ENCODE measurements at regions not wholly inside any gene's neighbourhood (a gene's known extent, or its start where the extent isn't known, plus 50 kb on each side); places are given as distances from the start of the nearest gene placed in this dataset.

DNA sequence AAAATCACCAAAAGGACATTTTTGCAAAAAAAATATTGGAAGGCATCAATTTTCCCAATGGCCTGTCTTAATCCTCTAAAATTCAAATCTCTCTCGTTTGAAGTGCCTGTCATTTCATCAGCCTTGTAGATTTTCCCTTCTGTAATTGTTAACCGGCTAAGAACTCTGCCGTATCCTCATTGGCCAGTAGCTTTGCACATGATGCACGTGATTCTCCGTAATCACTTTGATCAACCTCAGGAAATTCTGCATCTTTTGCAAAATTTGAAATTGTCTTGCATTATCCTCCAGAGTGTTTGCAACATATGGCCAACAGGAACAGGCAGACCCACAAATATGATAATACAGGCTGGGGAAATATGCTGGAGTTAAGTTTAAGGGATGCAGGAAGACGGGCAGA is 184.2 kb upstream of the RPL38 start:
- Mint-ChIP-seq H3K27me3 (ENCODE audit: insufficient read depth, unreplicated experiment) (peaks cover 100% of the 10 kb centered on the region), H3K4me1 (ENCODE audit: insufficient read depth, unreplicated experiment) (no peaks in the 10 kb centered on the region), H3K4me3 (ENCODE audit: unreplicated experiment) (no peak overlapping the region), H3K27ac (ENCODE audit: low read depth, unreplicated experiment) (no peak overlapping the region), H3K36me3 (ENCODE audit: insufficient read depth, unreplicated experiment) (no peaks in the 10 kb centered on the region), H3K9me3 (ENCODE audit: unreplicated experiment) (no peaks in the 10 kb centered on the region)
- BruUV-seq (replicated peaks) = no TSS peak
- intact Hi-C loops (cut with micrococcal nuclease) = no loop called here
- TF ChIP-seq CTCF (IDR thresholded peaks at IDR 0.05; ENCODE audit: unreplicated experiment) = no peak
- ChIA-PET CTCF (interaction anchor here (0.7 kb wide), 1 partner anchor 1367 kb away, joined by 3 read pairs; no protein-coding TSS in a partner anchor), POLR2A (no interaction called here)
- no peak for DNase-seq (ENCODE audit: unreplicated experiment)

DNA sequence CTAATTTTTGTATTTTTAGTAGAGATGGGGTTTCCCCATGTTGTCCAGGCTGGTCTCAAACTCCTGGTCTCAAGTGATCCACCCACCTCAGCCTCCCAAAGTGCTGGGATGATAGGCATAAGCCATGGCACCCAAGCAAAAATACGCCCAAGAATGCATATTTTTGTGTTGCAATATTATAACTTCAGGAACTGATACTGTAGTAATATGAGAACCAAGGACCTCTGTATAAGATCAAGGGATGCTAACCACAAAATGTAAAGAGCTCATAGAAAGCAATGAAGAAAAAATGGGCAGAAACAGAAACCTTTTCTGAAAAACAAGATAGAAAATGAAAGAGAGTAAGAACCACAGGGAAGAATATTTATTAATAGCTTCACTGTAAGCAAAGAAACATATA is 183.6 kb upstream of the RPL38 start:
- no peaks in the 10 kb centered on the region for H3K4me1 Mint-ChIP-seq (ENCODE audit: insufficient read depth, unreplicated experiment)

DNA sequence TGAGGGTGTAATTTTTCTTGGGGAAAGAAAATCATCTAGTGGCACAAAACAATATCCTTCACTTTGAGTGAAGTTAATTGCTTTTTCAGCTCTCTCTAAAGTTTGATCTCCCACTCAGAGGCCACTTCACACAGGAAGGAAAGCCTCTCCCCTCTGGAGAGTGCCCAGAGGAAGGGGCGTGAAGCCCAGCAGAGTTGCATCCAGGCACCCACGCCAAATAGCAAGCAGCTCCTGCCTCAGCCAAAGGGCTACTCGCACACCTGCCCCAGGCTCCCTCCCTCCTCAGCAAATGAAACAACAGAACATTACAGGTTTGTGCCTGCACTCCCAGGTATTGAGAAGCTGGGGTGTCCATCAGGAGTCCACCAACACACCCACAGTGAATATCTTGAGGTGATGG is 183.0 kb upstream of the RPL38 start:
- ChIA-PET POLR2A (no interaction called here), CTCF (no interaction called here)
- no peaks in the 10 kb centered on the region for H3K36me3 Mint-ChIP-seq (ENCODE audit: insufficient read depth, unreplicated experiment)
- no peaks in the 10 kb centered on the region for H3K4me1 Mint-ChIP-seq (ENCODE audit: insufficient read depth, unreplicated experiment)
- no peak overlapping the region for H3K4me3 Mint-ChIP-seq (ENCODE audit: unreplicated experiment)
- TF ChIP-seq CTCF (IDR thresholded peaks at IDR 0.05; ENCODE audit: unreplicated experiment) = no peak
- no TSS peak for BruUV-seq (replicated peaks)
- no peaks in the 10 kb centered on the region for H3K9me3 Mint-ChIP-seq (ENCODE audit: unreplicated experiment)
- H3K27ac Mint-ChIP-seq (ENCODE audit: low read depth, unreplicated experiment) = no peak overlapping the region
- H3K27me3 Mint-ChIP-seq (ENCODE audit: insufficient read depth, unreplicated experiment) = peaks cover 100% of the 10 kb centered on the region
- no peak for DNase-seq (ENCODE audit: unreplicated experiment)
- intact Hi-C loops (cut with micrococcal nuclease) = no loop called here

More for the DNA sequence above, 183.6 kb upstream of the RPL38 start:
- ChIA-PET CTCF (no interaction called here), POLR2A (no interaction called here)
- BruUV-seq (replicated peaks) = no TSS peak
- DNase-seq (ENCODE audit: unreplicated experiment) = no peak
- Mint-ChIP-seq H3K36me3 (ENCODE audit: insufficient read depth, unreplicated experiment) (no peaks in the 10 kb centered on the region), H3K9me3 (ENCODE audit: unreplicated experiment) (no peaks in the 10 kb centered on the region), H3K27ac (ENCODE audit: low read depth, unreplicated experiment) (no peak overlapping the region), H3K4me3 (ENCODE audit: unreplicated experiment) (no peak overlapping the region), H3K27me3 (ENCODE audit: insufficient read depth, unreplicated experiment) (peaks cover 100% of the 10 kb centered on the region)
- intact Hi-C loops (cut with micrococcal nuclease) = no loop called here
- TF ChIP-seq CTCF (IDR thresholded peaks at IDR 0.05; ENCODE audit: unreplicated experiment) = no peak

- BruUV-seq (replicated peaks) = no TSS peak
- ChIA-PET POLR2A (no interaction called here), CTCF (no interaction called here)
- H3K36me3 Mint-ChIP-seq (ENCODE audit: insufficient read depth, unreplicated experiment) = no peaks in the 10 kb centered on the region
- peaks cover 92% of the 10 kb centered on the region for H3K27me3 Mint-ChIP-seq (ENCODE audit: insufficient read depth, unreplicated experiment)
- no peak for DNase-seq (ENCODE audit: unreplicated experiment)
- no peak overlapping the region for H3K27ac Mint-ChIP-seq (ENCODE audit: low read depth, unreplicated experiment)
- no peaks in the 10 kb centered on the region for H3K9me3 Mint-ChIP-seq (ENCODE audit: unreplicated experiment)
- TF ChIP-seq CTCF (IDR thresholded peaks at IDR 0.05; ENCODE audit: unreplicated experiment) = no peak
- no peaks in the 10 kb centered on the region for H3K4me1 Mint-ChIP-seq (ENCODE audit: insufficient read depth, unreplicated experiment)
- no peak overlapping the region for H3K4me3 Mint-ChIP-seq (ENCODE audit: unreplicated experiment)
- intact Hi-C loops (cut with micrococcal nuclease) = no loop called here
Observed at GRCh38 chr17:74024871-74025531, 178.5 kb upstream of the RPL38 start.
